ENCODE measurements at regions not wholly inside any gene's neighbourhood (a gene's known extent, or its start where the extent isn't known, plus 50 kb on each side); places are given as distances from the start of the nearest gene placed in this dataset.

DNA sequence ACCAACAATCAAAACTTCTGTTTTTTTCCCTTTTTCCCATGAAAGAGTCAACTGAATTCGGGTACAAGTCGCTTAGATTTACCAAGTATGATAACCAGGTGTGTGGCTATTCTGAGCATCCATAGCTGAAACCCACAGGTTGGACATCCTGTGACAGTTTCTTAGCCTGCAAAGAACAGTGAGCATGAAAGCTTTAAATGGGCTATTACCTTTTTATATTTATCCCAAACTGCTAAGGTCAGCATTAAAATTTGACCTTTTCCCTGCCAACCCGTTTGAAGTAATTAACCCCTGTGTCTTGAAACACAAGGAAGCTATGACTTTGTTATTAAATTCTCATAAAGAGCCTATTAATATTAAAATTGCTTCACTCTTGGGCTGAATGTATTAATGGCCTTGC, 1065.0 kb upstream of the RBFOX1 start:
- Histone ChIP-seq H3K36me3 (ENCODE audit: control insufficient read depth in 1 of 2, insufficient read depth in 2 of 2, low read length in 2 of 2) (no peaks in the 10 kb centered on the region), H3K9me3 (ENCODE audit: control insufficient read depth in 1 of 2, insufficient read depth in 1 of 2, low read depth in 1 of 2, low read length in 2 of 2) (no peaks in the 10 kb centered on the region)

GRCh38 chr16:6266703-6267102, 1065.9 kb upstream of the RBFOX1 start:
- H3K9me2 ChIP-seq (ENCODE audit: insufficient read depth) = no peaks in the 10 kb centered on the region
- CTCF ChIA-PET = no interaction called here
- H3K9me3 ChIP-seq (ENCODE audit: control insufficient read depth in 1 of 2, insufficient read depth in 1 of 2, low read depth in 1 of 2, low read length in 2 of 2) = no peaks in the 10 kb centered on the region
- H3K4me2 ChIP-seq (ENCODE audit: low read length) = no peak overlapping the region
- RAD21 ChIA-PET (ENCODE audit: low non-redundant PET in 1 of 2, low total read pairs in 2 of 2, uncharacterized antibody in 2 of 2, unreplicated experiment in 2 of 2) = no interaction called here
- H3K36me3 ChIP-seq (ENCODE audit: control insufficient read depth in 1 of 2, insufficient read depth in 2 of 2, low read length in 2 of 2) = no peaks in the 10 kb centered on the region
- intact Hi-C loops (cut with micrococcal nuclease) = no loop called here
- no peaks in the 10 kb centered on the region for H4K20me1 ChIP-seq (ENCODE audit: insufficient read depth)
- ATAC-seq (no peak), DNase-seq (ENCODE audit: low read depth, low spot score) (no peak)
- H3K27me3 ChIP-seq (ENCODE audit: insufficient read depth, low read length) = no peaks in the 10 kb centered on the region
- no peak overlapping the region for H3K4me3 ChIP-seq (replicated peaks in 1 of 2; ENCODE audit: low read depth in 1 of 2, low read length in 2 of 2)
- BruUV-seq (replicated peaks) = no TSS peak
- no peak overlapping the region for H3K27ac ChIP-seq (ENCODE audit: low read depth, low read length)
- no peak overlapping the region for H3K9ac ChIP-seq (ENCODE audit: low read length)
- H3K79me2 ChIP-seq (ENCODE audit: insufficient read depth, low read length) = no peaks in the 10 kb centered on the region
- H2AFZ ChIP-seq (ENCODE audit: low read depth, low read length, poor library complexity, severe bottlenecking) = no peak overlapping the region
- POLR2A ChIA-PET = no interaction called here
- no peaks in the 10 kb centered on the region for H3K4me1 ChIP-seq (ENCODE audit: control insufficient read depth in 1 of 2, insufficient read depth in 2 of 2, low read length in 2 of 2)
- TF ChIP-seq YY1 (IDR thresholded peaks at IDR 0.05; ENCODE audit: extremely low read depth, insufficient replicate concordance, low read depth, low read length) = no peak
- no peak for TF ChIP-seq ATF3 (IDR thresholded peaks at IDR 0.05)
- TF ChIP-seq ZBTB33 (IDR thresholded peaks at IDR 0.05; ENCODE audit: extremely low read depth, insufficient replicate concordance, low read length) = no peak
- no peak for TF ChIP-seq SIN3A (IDR thresholded peaks at IDR 0.05; ENCODE audit: low read depth)
- no peak for TF ChIP-seq RAD21 (IDR thresholded peaks at IDR 0.05; ENCODE audit: low read depth)
- TF ChIP-seq ELF1 (IDR thresholded peaks at IDR 0.05; ENCODE audit: borderline replicate concordance, low read depth) = no peak
- TF ChIP-seq, protein P1, sequence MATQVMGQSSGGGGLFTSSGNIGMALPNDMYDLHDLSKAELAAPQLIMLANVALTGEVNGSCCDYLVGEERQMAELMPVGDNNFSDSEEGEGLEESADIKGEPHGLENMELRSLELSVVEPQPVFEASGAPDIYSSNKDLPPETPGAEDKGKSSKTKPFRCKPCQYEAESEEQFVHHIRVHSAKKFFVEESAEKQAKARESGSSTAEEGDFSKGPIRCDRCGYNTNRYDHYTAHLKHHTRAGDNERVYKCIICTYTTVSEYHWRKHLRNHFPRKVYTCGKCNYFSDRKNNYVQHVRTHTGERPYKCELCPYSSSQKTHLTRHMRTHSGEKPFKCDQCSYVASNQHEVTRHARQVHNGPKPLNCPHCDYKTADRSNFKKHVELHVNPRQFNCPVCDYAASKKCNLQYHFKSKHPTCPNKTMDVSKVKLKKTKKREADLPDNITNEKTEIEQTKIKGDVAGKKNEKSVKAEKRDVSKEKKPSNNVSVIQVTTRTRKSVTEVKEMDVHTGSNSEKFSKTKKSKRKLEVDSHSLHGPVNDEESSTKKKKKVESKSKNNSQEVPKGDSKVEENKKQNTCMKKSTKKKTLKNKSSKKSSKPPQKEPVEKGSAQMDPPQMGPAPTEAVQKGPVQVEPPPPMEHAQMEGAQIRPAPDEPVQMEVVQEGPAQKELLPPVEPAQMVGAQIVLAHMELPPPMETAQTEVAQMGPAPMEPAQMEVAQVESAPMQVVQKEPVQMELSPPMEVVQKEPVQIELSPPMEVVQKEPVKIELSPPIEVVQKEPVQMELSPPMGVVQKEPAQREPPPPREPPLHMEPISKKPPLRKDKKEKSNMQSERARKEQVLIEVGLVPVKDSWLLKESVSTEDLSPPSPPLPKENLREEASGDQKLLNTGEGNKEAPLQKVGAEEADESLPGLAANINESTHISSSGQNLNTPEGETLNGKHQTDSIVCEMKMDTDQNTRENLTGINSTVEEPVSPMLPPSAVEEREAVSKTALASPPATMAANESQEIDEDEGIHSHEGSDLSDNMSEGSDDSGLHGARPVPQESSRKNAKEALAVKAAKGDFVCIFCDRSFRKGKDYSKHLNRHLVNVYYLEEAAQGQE (IDR thresholded peaks at IDR 0.05; ENCODE audit: low read depth) = no peak
- TF ChIP-seq POLR2AphosphoS5 (IDR thresholded peaks at IDR 0.05; ENCODE audit: low read depth, low read length) = no peak
- no peak for TF ChIP-seq EZH2 (IDR thresholded peaks at IDR 0.05)
- no peak for TF ChIP-seq CTCF (IDR thresholded peaks at IDR 0.05 in 2 of 3, conservative IDR thresholded peaks at IDR 0.05 in 1 of 3; ENCODE audit: borderline replicate concordance in 1 of 3, insufficient read depth in 1 of 3, low read depth in 2 of 3, low read length in 2 of 3)

More for the DNA sequence above, 1065.0 kb upstream of the RBFOX1 start:
- TF ChIP-seq SRF (IDR thresholded peaks at IDR 0.05; ENCODE audit: low read depth) (no peak), EGR1 (IDR thresholded peaks at IDR 0.05; ENCODE audit: low read depth) (no peak), ZFX (IDR thresholded peaks at IDR 0.05) (no peak)
- TF ChIP-seq, protein P2, sequence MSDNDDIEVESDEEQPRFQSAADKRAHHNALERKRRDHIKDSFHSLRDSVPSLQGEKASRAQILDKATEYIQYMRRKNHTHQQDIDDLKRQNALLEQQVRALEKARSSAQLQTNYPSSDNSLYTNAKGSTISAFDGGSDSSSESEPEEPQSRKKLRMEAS (IDR thresholded peaks at IDR 0.05) = no peak
- H3K9ac ChIP-seq (ENCODE audit: low read length) = no peak overlapping the region
- intact Hi-C loops (cut with micrococcal nuclease) = no loop called here
- POLR2A ChIA-PET = no interaction called here
- no peaks in the 10 kb centered on the region for H3K4me1 ChIP-seq (ENCODE audit: control insufficient read depth in 1 of 2, insufficient read depth in 2 of 2, low read length in 2 of 2)
- no peak overlapping the region for H3K4me2 ChIP-seq (ENCODE audit: low read length)
- no peaks in the 10 kb centered on the region for H3K79me2 ChIP-seq (ENCODE audit: insufficient read depth, low read length)
- H3K9me2 ChIP-seq (ENCODE audit: insufficient read depth) = no peaks in the 10 kb centered on the region
- BruUV-seq (replicated peaks) = no TSS peak
- no peak overlapping the region for H3K27ac ChIP-seq (ENCODE audit: low read depth, low read length)
- DNase-seq (ENCODE audit: low read depth, low spot score) = no peak
- H2AFZ ChIP-seq (ENCODE audit: low read depth, low read length, poor library complexity, severe bottlenecking) = no peak overlapping the region
- H3K27me3 ChIP-seq (ENCODE audit: insufficient read depth, low read length) = no peaks in the 10 kb centered on the region
- ATAC-seq = no peak
- no peak overlapping the region for H3K4me3 ChIP-seq (replicated peaks in 1 of 2; ENCODE audit: low read depth in 1 of 2, low read length in 2 of 2)
- RAD21 ChIA-PET (ENCODE audit: low non-redundant PET in 1 of 2, low total read pairs in 2 of 2, uncharacterized antibody in 2 of 2, unreplicated experiment in 2 of 2) = no interaction called here
- no peaks in the 10 kb centered on the region for H4K20me1 ChIP-seq (ENCODE audit: insufficient read depth)
- CTCF ChIA-PET = no interaction called here
